SK-N-SH (cell line): ENCODE measurements at regions not wholly inside any gene's neighbourhood (a gene's known extent, or its start where the extent isn't known, plus 50 kb on each side); places are given as distances from the start of the nearest gene placed in this dataset.

Experiments used
- CTCF ChIA-PET: fragments of 300-600, 350-600 bp; formaldehyde crosslinking; extraction: SDS; loops from one replicate; lab custom pipeline; 2021; lab: Yijun Ruan, JAX
- POLR2A ChIA-PET: fragments of 350-600 bp; sonication (Branson Sonifier 250); formaldehyde crosslinking; extraction: SDS; loops from one replicate; lab custom pipeline; 2020; ENCODE audit warnings: antibody characterized with exemption, inconsistent platforms; lab: Yijun Ruan, JAX
- DNase-seq: peaks from one replicate; pipeline ENCODE4 v3.0.0; 2012
- H2AFZ ChIP-seq: fragments of 200-600 bp; sonication (generic); 2 replicates; pipeline ENCODE4 v1.8.1; 2016; ENCODE audit warnings: antibody characterized with exemption, mild to moderate bottlenecking, low read depth
- H3F3A ChIP-seq: fragments of 200-600 bp; sonication (generic); replicated peaks from 2 replicates; pipeline ENCODE3; 2016; ENCODE audit warnings: antibody characterized with exemption, mild to moderate bottlenecking; ENCODE audit not compliant: insufficient read depth
- H3K27ac ChIP-seq, 2 experiments: fragments of 200-500 bp in 1 of 2; fragments of 200-600 bp in 1 of 2; sonication (Bioruptor generic) in 1 of 2; sonication (generic), shearing (Covaris generic) in 1 of 2; 2 replicates each; pipeline versions ENCODE4 v1.5.1 to v1.6.1; 2014 to 2016; ENCODE audit warnings: low read depth in 2 of 2, inconsistent platforms in 1 of 2, low read length in 1 of 2, mild to moderate bottlenecking in 1 of 2, mixed read lengths in 1 of 2
- H3K27me3 ChIP-seq: fragments of 200-600 bp; sonication (generic), shearing (Covaris generic); 2 replicates; pipeline ENCODE4 v1.6.1; 2016; ENCODE audit warnings: mixed run types; ENCODE audit not compliant: insufficient read depth
- H3K36me3 ChIP-seq, 2 experiments: fragments of 200-500 bp in 1 of 2; fragments of 200-600 bp in 1 of 2; sonication (Bioruptor generic) in 1 of 2; sonication (generic) in 1 of 2; replicated peaks in 1 of 2; 2 replicates each; pipeline versions ENCODE3 to v1.5.1; 2014 to 2016; ENCODE audit warnings: low read length in 1 of 2, mild to moderate bottlenecking in 1 of 2; ENCODE audit not compliant: insufficient read depth in 2 of 2, control insufficient read depth in 1 of 2
- H3K4me1 ChIP-seq, 2 experiments: fragments of 200-500 bp in 1 of 2; fragments of 200-600 bp in 1 of 2; sonication (Bioruptor generic) in 1 of 2; sonication (generic), shearing (Covaris generic) in 1 of 2; 2 replicates each; pipeline versions ENCODE4 v1.5.1 to v1.6.1; 2014 to 2016; ENCODE audit warnings: low read depth in 1 of 2, low read length in 1 of 2, mixed run types in 1 of 2; ENCODE audit not compliant: insufficient read depth in 2 of 2, control insufficient read depth in 1 of 2
- H3K4me2 ChIP-seq: fragments of 200-600 bp; sonication (generic), shearing (Covaris generic); 2 replicates; pipeline ENCODE4 v1.6.1; 2017; ENCODE audit warnings: mixed run types
- H3K4me3 ChIP-seq, 2 experiments: fragments of 200-500 bp in 1 of 2; fragments of 200-600 bp in 1 of 2; sonication (Bioruptor generic) in 1 of 2; sonication (generic), shearing (Covaris generic) in 1 of 2; 2 replicates each; pipeline versions ENCODE4 v1.5.1 to v1.8.1; 2014 to 2016; ENCODE audit warnings: low read depth in 2 of 2, inconsistent platforms in 1 of 2, low read length in 1 of 2, mild to moderate bottlenecking in 1 of 2, mixed read lengths in 1 of 2, moderate library complexity in 1 of 2
- H3K79me2 ChIP-seq: fragments of 200-600 bp; sonication (generic); 2 replicates; pipeline ENCODE4 v1.8.1; 2017; ENCODE audit warnings: mild to moderate bottlenecking; ENCODE audit not compliant: insufficient read depth
- H3K9ac ChIP-seq: fragments of 200-600 bp; sonication (generic); 2 replicates; pipeline ENCODE4 v1.6.1; 2017; ENCODE audit warnings: mixed run types
- H3K9me2 ChIP-seq: fragments of 200-600 bp; sonication (generic); 2 replicates; pipeline ENCODE4 v1.6.1; 2017; ENCODE audit warnings: mixed run types
- H3K9me3 ChIP-seq: fragments of 200-600 bp; sonication (generic); 2 replicates; pipeline ENCODE4 v1.6.1; 2017; ENCODE audit warnings: mixed run types, mild to moderate bottlenecking, moderate library complexity
- H4K20me1 ChIP-seq: fragments of 200-600 bp; sonication (generic); 2 replicates; pipeline ENCODE4 v1.6.1; 2017; ENCODE audit warnings: mild to moderate bottlenecking, mixed run types; ENCODE audit not compliant: insufficient read depth
- ELF1 ChIP-seq: IDR thresholded peaks from 2 replicates; pipeline ENCODE4 v1.4.0; 2012
- EP300 ChIP-seq, 2 experiments: IDR thresholded peaks; 2 replicates each; pipeline versions ENCODE4 v1.4.0 to v1.6.1; 2012; ENCODE audit warnings: borderline replicate concordance in 1 of 2, low read depth in 1 of 2, low read length in 1 of 2
- EZH2phosphoT487 ChIP-seq: fragments of 200-600 bp; sonication (generic); IDR thresholded peaks from 2 replicates; pipeline ENCODE4 v1.6.1; 2017; ENCODE audit warnings: low read depth, mixed run types, mild to moderate bottlenecking, antibody characterized with exemption, moderate library complexity, borderline replicate concordance
- FOXJ3 ChIP-seq: sonication (generic); formaldehyde crosslinking; IDR thresholded peaks from 2 replicates; pipeline ENCODE4 v1.5.1; 2020; ENCODE audit warnings: mild to moderate bottlenecking, missing genetic modification reagents
- MAX ChIP-seq: IDR thresholded peaks from 2 replicates; pipeline ENCODE4 v1.4.0; 2012; ENCODE audit warnings: low read depth
- NFIC ChIP-seq: IDR thresholded peaks from 2 replicates; pipeline ENCODE4 v1.4.0; 2012; ENCODE audit warnings: borderline replicate concordance
- NRF1 ChIP-seq: IDR thresholded peaks from 2 replicates; pipeline ENCODE4 v1.6.1; 2012; ENCODE audit warnings: low read depth, mild to moderate bottlenecking, low read length
- PBX3 ChIP-seq: IDR thresholded peaks from 2 replicates; pipeline ENCODE4; 2012
- POLR2AphosphoS5 ChIP-seq: IDR thresholded peaks from 2 replicates; pipeline ENCODE4 v1.6.1; 2012; ENCODE audit warnings: low read depth, low read length
- RXRA ChIP-seq: IDR thresholded peaks from 2 replicates; pipeline ENCODE4 v1.4.0; 2012; ENCODE audit warnings: low read depth, mild to moderate bottlenecking, borderline replicate concordance
- SIN3A ChIP-seq: IDR thresholded peaks from 2 replicates; pipeline ENCODE4 v1.6.1; 2012; ENCODE audit warnings: low read depth, mild to moderate bottlenecking, low read length, moderate library complexity, borderline replicate concordance
- SMC3 ChIP-seq: IDR thresholded peaks from 2 replicates; pipeline ENCODE4 v1.6.1; 2012; ENCODE audit warnings: low read depth, low read length, improper control_type of control experiment
- TAF1 ChIP-seq: IDR thresholded peaks from 2 replicates; pipeline ENCODE4 v1.6.1; 2012; ENCODE audit warnings: low read depth, mild to moderate bottlenecking, low read length, moderate library complexity, borderline replicate concordance
- YY1 ChIP-seq: IDR thresholded peaks from 2 replicates; pipeline ENCODE4 v1.4.0; 2012; ENCODE audit warnings: low read depth, mild to moderate bottlenecking
- ZBTB33 ChIP-seq: IDR thresholded peaks from 2 replicates; pipeline ENCODE4 v1.4.0; 2012; ENCODE audit warnings: low read depth, borderline replicate concordance
- WGBS: methylation state at CpG from one replicate; pipeline ENCODE4 v1.1.6; 2017; ENCODE audit warnings: low lambda C conversion rate; 5-methylcytosine and 5-hydroxymethylcytosine counted together
- TF ChIP-seq, protein P1 (sequence below): fragments of 150-350 bp; IDR thresholded peaks from 2 replicates; pipeline ENCODE4 v1.6.1; 2017; ENCODE audit warnings: antibody characterized with exemption, low read length, low read depth, borderline replicate concordance
- TF ChIP-seq, protein P2 (sequence below): IDR thresholded peaks from 2 replicates; pipeline ENCODE4 v1.4.0; 2012; ENCODE audit warnings: low read depth, borderline replicate concordance
- TF ChIP-seq, protein P3 (sequence below): fragments of 150-350 bp; IDR thresholded peaks from 2 replicates; pipeline ENCODE4 v1.6.1; 2016; ENCODE audit warnings: mild to moderate bottlenecking, low read depth, low read length

DNA sequence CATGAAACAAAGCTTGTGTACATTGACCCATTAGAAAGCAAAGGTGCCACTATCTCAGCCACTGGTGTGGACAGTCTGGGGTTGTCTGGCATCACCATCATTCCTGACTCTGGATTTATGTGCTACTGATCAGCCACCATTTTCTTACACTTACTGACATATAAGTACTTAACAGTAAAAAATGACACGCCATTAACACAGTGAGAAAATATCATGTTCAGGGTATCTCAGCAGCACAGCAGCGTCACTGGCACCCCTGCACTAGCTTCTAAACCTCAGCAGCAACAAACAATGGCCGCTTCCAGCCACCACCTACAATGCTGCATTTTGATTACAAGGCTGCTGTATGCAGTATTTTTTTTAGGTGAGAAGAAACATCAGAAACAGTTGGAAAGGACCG lies 253.4 kb upstream of the HDAC4 start:
- H3K9me2 ChIP-seq, result no peaks in the 10 kb centered on the region
- TF ChIP-seq FOXJ3 (CRISPR knock-in tag) (no peak), MAX (no peak), NRF1 (no peak), SMC3 (no peak), RXRA (no peak), PBX3 (no peak), NFIC (no peak), EP300 (IDR thresholded peaks at IDR 0.05; ENCODE audit: borderline replicate concordance in 1 of 2, low read depth in 1 of 2, low read length in 1 of 2) (no peak), EZH2phosphoT487 (no peak), YY1 (no peak), TAF1 (no peak), SIN3A (no peak), POLR2AphosphoS5 (no peak), ZBTB33 (no peak), ELF1 (no peak)
- TF ChIP-seq, protein P1, sequence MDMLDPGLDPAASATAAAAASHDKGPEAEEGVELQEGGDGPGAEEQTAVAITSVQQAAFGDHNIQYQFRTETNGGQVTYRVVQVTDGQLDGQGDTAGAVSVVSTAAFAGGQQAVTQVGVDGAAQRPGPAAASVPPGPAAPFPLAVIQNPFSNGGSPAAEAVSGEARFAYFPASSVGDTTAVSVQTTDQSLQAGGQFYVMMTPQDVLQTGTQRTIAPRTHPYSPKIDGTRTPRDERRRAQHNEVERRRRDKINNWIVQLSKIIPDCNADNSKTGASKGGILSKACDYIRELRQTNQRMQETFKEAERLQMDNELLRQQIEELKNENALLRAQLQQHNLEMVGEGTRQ, result no peak
- TF ChIP-seq, protein P2, sequence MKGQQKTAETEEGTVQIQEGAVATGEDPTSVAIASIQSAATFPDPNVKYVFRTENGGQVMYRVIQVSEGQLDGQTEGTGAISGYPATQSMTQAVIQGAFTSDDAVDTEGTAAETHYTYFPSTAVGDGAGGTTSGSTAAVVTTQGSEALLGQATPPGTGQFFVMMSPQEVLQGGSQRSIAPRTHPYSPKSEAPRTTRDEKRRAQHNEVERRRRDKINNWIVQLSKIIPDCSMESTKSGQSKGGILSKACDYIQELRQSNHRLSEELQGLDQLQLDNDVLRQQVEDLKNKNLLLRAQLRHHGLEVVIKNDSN, result no peak
- TF ChIP-seq, protein P3, sequence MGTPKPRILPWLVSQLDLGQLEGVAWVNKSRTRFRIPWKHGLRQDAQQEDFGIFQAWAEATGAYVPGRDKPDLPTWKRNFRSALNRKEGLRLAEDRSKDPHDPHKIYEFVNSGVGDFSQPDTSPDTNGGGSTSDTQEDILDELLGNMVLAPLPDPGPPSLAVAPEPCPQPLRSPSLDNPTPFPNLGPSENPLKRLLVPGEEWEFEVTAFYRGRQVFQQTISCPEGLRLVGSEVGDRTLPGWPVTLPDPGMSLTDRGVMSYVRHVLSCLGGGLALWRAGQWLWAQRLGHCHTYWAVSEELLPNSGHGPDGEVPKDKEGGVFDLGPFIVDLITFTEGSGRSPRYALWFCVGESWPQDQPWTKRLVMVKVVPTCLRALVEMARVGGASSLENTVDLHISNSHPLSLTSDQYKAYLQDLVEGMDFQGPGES, result no peak
- H3F3A ChIP-seq, result no peaks in the 10 kb centered on the region
- no peaks in the 10 kb centered on the region for H3K4me1 ChIP-seq
- H3K9ac ChIP-seq, result no peak overlapping the region
- no peaks in the 10 kb centered on the region for H3K27me3 ChIP-seq
- no peak overlapping the region for H3K4me2 ChIP-seq
- H4K20me1 ChIP-seq, result no peaks in the 10 kb centered on the region
- no peaks in the 10 kb centered on the region for H3K79me2 ChIP-seq
- CTCF ChIA-PET, result no interaction called here
- POLR2A ChIA-PET, result no interaction called here
- no peak overlapping the region for H2AFZ ChIP-seq
- H3K36me3 ChIP-seq, result no peaks in the 10 kb centered on the region
- H3K27ac ChIP-seq, result no peak overlapping the region
- WGBS, result 24% methylated on average over 4 of the region's 4 CpGs
- no peak overlapping the region for H3K4me3 ChIP-seq
- H3K9me3 ChIP-seq, result no peaks in the 10 kb centered on the region
- no peak for DNase-seq
